Globus pallidus (tissue), 1 donor: ENCODE measurements at regions not wholly inside any gene's neighbourhood (a gene's known extent, or its start where the extent isn't known, plus 50 kb on each side); places are given as distances from the start of the nearest gene placed in this dataset.

Source experiments
- DNase-seq: peaks from one replicate; pipeline ENCODE4 v3.0.0-alpha.2; 2015; ENCODE audit warnings: low spot score

DNA sequence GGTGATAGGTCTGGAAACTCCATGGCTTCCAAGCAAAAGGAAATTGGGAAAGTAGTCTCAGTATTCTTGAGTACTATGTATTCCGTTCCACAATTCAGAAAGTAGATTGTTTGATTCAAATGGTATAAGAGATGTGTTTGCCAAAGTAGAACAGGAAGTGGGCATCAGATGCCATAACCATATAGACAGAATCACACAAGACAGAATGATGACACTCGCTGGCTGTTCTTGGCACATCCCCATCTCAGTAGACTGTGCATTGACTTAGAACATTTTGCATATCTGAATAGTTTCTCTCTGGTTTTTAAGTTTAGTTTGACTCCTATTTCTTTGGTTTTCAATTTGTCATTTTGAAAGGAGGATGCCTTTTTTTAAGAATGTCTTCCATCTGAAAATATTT, 221.1 kb upstream of the RGS6 start:
- DNase-seq = no peak

DNA sequence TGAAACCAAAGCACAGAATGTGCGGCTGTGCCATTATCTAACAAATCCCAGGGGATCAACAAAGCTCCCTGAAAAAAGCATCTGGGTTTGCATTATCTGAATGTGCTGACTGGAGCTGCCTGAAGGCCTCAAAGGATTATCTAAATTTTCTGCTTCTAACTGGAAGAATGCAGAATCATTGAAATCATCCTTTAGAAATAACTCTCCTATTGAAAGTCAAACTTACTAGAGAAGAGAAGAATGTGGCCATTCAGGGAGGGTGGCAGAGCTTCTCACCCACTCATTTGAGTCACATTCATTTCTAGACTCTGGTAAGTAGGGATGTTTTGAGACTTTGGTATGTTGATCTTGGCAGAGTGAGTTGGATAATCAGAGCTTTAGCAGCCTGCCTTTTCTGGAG, 220.6 kb upstream of the RGS6 start:
- no peak for DNase-seq

GRCh38 chr14:71712478-71712877, 219.8 kb upstream of the RGS6 start:
- DNase-seq = no peak

GRCh38 chr14:71713016-71713415, 219.2 kb upstream of the RGS6 start:
- no peak for DNase-seq

GRCh38 chr14:71713451-71713850, 218.8 kb upstream of the RGS6 start:
- no peak for DNase-seq

DNA sequence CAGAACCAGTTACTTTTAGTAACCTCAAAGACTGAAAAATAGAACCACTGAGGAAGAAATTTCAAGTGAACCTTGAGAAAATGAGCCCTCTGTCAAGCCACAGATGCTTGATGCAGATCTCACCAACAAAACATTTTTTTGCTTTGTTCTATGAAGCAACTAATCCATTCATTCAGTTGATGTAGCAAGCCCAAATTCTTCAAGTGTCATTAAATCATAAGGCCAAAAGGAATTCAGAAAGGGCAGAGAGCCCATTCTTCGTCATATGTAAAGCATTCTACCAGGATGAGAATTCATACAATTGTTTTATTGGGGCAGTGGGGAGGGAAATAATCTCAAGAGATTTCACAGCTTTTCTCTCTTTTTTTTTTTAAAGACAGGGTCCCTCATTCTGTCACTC, 218.0 kb upstream of the RGS6 start:
- DNase-seq = no peak

DNA sequence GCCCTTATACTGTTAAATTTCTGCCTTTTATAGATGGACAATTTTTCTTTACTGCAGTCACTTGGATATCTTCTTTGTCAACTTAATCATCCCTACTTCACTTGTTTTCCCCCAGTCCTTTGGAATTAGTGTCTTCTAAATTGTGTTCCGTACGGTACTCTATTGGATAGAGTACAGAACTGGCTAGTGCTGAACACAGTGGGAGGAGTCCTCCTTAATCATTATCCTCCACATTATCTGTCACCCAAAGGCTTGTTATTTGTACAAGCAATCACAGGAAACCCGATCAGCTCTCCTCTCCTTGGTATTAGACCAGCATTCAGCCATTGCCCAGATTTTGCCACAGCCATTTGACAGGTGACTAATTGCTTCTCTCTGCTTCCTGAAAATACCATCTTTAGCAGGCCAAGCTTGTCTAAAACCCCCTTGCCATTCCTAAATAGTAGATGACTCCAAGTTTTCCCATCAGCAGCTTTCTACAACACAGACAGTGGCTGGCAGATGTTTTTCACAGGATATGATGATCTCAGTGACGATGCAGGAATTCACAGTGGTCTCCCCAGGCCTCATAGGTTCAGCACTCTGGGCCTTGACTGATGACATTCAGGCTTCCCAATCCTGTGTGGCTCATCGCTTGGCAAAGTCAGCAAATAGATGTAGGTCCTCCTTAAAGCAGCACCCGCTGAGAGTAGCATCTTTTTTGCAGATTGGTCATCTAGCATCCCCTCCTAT, 216.0 kb upstream of the RGS6 start:
- DNase-seq = no peak

GRCh38 chr14:71720978-71721624, 211.1 kb upstream of the RGS6 start:
- DNase-seq = peak; percentile 73

- peak; percentile 47 for DNase-seq
These were observed 210.4 kb upstream of the RGS6 start for GRCh38 chr14:71721791-71722190.

GRCh38 chr14:71722885-71723284, 209.3 kb upstream of the RGS6 start:
- DNase-seq = no peak

DNA sequence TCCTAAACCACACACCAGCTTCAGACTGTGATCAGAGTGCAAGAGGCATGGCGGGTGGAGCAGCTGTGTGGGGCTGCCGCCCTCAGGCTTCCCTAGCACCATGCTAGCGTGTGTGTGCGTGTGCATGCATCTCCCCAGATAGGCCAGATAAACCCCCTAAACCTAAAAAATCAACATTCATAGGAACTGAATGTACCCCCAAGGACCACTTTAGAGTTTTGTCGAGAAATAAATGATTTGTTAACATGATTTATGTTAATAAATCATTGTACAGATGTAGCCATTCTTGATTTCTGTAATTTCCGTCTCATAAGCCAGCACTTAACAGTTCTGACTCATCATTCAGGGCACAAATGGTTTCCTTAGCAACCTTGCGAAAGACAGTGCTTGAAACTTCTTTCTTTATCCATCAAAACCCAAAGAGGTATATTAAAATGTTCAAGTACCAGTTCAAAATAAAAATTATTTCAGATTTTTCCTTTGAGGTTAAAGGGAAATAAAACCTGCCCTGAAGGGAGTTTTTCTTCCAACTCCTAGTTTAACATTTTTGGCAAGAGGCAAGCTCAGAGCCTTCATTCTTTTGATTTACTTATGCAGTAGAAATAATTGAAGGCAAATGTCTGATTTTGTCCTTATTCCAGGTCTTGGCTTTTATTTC, 206.2 kb upstream of the RGS6 start:
- no peak for DNase-seq

- DNase-seq = no peak
These were observed 205.6 kb upstream of the RGS6 start for GRCh38 chr14:71726580-71727021.

GRCh38 chr14:71728386-71728785, 203.8 kb upstream of the RGS6 start:
- DNase-seq = no peak

DNA sequence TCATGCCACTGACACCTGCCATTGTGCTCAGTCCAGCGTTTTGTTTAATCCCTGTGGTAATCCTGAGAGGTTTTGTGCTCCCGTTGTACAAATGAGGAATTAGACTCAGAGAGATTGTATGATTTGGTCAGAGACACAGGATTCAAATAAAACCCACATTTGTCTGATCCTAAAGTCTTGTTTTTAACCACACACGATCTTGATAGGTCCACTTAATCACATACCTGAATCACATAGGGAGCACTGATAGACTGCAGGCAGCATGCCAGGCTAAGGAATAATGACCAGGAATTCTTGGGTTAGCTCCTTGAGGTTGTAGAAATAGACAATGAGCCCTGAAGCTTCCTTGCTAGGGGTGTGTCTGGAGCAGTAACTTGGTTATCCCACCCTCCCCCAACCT, 202.6 kb upstream of the RGS6 start:
- DNase-seq = no peak

- DNase-seq = no peak
These were observed 201.8 kb upstream of the RGS6 start for GRCh38 chr14:71730471-71730870.

- no peak for DNase-seq
These were observed 201.1 kb upstream of the RGS6 start for GRCh38 chr14:71731096-71731495.

DNA sequence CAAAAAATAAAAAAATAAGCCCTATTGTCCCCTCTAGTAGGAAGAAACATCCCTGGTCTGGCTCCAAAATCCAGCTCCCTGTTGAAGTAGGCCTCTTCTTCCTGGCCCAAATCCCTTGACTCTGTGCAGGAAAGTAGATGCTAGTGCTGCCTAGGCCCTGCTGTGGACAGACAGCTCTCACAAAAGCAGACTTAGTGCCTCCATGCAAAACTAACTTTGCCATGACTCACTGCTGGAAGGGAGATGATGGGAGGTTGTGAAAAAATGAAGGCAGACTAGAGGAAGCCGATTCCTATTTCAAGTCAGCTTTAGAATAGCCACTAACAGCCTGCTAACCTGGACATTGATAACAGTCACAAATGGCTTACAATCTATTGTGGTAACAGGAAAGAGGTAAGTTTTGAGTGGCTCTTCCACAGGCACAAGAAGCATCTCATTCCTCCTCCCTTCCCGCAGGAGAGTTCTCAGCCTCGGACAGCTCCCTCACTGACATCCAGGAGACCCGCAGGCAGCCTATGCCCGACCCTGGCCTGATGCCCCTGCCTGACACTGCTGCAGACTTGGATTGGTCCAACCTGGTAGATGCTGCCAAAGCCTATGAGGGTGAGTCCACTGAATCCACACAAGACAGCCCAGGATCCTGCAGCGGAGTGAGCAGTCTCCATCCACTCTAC, 198.9 kb upstream of the RGS6 start:
- no peak for DNase-seq

DNA sequence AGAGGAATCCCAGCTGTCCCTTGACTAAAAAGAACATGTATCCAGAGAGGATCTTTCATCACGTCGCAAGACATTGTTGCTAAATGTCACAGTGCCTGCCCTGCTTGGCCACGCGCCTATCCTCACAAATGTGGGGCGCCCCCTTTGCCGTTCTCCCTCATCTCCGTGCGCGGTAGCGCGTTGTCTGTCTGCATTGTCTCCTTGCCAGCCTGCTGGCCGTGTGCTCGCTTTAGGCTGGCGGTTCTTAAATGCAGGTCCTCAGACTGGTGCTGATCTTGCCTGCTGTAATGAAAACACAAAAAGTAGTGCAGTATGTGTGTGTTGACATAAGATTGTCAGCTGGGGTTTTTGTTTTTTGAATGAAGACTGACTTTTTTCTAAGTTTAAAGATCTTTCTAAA, 198.2 kb upstream of the RGS6 start:
- DNase-seq = no peak

- no peak for DNase-seq
These were observed 197.3 kb upstream of the RGS6 start for GRCh38 chr14:71734885-71735284.

- DNase-seq = no peak
These were observed 194.5 kb upstream of the RGS6 start for GRCh38 chr14:71737760-71738159.

DNA sequence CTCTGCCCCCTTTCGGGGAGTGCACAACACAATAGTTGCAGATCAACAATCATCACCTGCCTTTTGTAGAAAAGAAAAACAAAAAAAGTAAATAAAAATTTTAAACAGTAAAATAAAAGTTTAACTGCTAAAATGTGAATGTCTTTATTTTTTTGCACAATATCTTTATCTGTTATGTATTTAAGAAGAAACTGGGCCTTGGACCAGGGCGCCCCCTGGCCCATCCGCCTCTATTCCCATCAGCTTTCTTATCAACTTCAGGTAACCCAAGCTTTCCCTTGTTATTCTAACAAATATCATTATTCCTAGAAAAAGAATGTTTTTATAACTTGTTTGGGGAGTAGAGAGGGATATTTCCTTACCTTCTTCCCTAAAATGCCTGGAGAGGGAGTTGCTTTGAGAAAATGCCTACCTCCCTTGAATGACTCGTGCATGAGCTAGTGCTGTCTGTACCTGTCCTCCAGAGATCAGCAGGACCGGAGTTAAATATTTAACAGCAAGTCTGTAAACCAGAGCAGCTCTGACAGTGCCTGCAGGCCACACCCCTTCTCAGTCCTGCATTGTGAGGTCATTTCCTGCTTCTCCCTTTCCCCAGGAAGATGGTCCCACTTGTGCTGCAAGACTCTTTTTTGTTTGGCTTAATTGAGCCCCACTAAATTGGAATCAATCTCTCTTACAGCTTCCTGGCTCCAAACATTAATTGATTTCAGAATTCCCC, 192.8 kb upstream of the RGS6 start:
- DNase-seq = no peak

DNA sequence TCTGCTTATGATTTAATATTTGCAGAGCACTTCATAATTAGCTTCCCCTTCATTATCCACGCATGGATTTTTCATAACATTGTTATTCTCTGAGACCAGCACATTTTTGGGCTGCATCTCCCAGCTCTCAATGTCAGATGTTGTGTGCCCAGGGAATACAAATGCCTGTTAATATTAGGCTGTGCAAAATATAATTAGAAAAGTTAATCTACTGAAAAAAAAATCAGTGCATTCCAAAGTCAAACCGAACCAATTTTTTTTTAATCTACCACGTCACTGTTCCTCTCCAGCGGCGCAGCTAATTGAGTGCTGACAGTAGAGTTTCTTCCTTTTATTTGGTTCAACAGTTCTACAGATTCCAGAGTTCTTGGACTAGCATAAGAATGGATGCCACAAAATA, 191.0 kb upstream of the RGS6 start:
- DNase-seq = no peak
